Lower leg skin (tissue), 4 donors: ENCODE measurements at regions not wholly inside any gene's neighbourhood (a gene's known extent, or its start where the extent isn't known, plus 50 kb on each side); places are given as distances from the start of the nearest gene placed in this dataset.

ENCODE experiments used
- DNase-seq, 2 donors: peaks; one replicate each; pipeline ENCODE4 v3.0.0-alpha.2; 2019; ENCODE audit warnings: low spot score in 2 of 2
- H3K4me3 ChIP-seq: fragments of 200-600 bp; sonication (generic); 2 replicates; pipeline ENCODE4 v1.5.1; 2017; ENCODE audit warnings: mild to moderate bottlenecking, low read depth; ENCODE audit not compliant: poor library complexity, severe bottlenecking
- POLR2A ChIP-seq, 2 donors: fragments of 450-650 bp; IDR thresholded peaks; one replicate each; pipeline ENCODE4 v1.6.1; 2016 to 2017; ENCODE audit warnings: antibody characterized with exemption in 2 of 2, mild to moderate bottlenecking in 1 of 2, moderate library complexity in 1 of 2
- WGBS, 2 donors: methylation state at CpG; one replicate each; pipeline ENCODE4 v1.1.5; 2018; 5-methylcytosine and 5-hydroxymethylcytosine counted together
- intact Hi-C: fragments of 100-400 bp; cut with DNase I; formaldehyde crosslinking; loops from one replicate; pipeline ENCODE4 v1.15.0; 2023; ENCODE audit warnings: low total_unique reads
- TF ChIP-seq, protein P1 (sequence below), 3 donors: fragments of 450-650 bp; IDR thresholded peaks; one replicate each; pipeline ENCODE4 v1.5.1; 2016; ENCODE audit warnings: antibody characterized with exemption in 3 of 3, mild to moderate bottlenecking in 3 of 3, moderate library complexity in 2 of 3

DNA sequence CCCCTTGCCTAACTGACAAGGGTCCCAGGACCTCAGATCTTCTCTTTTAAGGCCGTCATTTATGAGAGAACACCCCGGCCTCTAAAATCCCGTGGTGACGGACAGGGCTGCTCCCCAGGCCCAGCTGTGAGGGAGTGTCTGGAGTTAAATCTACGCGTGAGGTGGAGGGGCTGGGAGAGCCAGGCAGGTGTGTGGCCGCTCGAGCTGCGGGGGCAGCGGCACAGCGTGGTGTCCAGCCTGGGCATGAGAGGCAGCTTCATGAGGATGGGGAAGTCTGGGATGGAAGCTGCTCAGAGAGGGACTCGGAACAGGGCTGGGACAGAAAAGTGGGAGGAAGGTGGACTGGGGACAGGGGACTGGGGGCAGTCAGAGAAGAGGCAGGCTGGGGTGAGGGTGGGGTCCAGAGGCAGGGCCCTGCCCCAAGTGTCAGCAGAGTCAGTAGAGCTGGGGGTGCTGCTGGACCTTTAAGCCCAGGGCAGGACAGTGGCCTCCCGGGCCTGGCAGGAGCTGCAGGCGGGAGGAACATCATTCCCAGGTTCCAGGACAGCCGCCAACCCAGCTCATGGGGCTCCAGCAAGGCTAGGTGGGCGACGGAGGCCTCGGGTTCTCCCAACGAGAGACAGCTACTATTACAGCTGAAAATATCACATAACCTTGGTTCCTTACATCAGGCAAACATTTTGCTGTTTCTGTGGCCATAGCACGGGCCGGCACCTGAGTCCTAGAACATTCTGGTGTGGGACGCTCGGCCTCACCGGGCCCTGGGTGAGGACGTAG lies 55.2 kb downstream of the JAKMIP3 start:
- DNase-seq, result no peak
- H3K4me3 ChIP-seq, result no peak overlapping the region
- intact Hi-C loops, result no loop called here
- no peak for TF ChIP-seq POLR2A (IDR thresholded peaks at IDR 0.05)
- TF ChIP-seq, protein P1, sequence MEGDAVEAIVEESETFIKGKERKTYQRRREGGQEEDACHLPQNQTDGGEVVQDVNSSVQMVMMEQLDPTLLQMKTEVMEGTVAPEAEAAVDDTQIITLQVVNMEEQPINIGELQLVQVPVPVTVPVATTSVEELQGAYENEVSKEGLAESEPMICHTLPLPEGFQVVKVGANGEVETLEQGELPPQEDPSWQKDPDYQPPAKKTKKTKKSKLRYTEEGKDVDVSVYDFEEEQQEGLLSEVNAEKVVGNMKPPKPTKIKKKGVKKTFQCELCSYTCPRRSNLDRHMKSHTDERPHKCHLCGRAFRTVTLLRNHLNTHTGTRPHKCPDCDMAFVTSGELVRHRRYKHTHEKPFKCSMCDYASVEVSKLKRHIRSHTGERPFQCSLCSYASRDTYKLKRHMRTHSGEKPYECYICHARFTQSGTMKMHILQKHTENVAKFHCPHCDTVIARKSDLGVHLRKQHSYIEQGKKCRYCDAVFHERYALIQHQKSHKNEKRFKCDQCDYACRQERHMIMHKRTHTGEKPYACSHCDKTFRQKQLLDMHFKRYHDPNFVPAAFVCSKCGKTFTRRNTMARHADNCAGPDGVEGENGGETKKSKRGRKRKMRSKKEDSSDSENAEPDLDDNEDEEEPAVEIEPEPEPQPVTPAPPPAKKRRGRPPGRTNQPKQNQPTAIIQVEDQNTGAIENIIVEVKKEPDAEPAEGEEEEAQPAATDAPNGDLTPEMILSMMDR (IDR thresholded peaks at IDR 0.05), result no peak
- WGBS, 2 donors, result 82 to 88% methylated on average over 25 of the region's 25 CpGs

DNA sequence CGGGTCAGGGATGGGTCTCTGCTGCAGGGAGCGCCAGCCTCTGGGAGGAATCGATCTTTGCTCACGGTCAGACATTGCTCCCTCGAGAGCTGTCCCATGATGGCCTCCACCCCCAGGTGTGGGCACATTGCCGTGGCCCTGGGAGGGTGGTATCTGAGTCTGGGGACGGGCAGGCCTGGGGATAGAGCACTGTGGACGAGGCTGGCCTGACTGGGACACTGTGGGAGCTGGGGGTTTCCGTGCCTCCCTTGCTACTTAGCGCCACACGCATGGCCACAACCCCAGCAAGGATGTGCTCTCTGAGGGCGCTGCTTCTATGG lies 55.7 kb downstream of the JAKMIP3 start:
- WGBS, 2 donors, result 78 to 93% methylated on average over 8 to 12 of the region's 12 CpGs
- TF ChIP-seq, protein P1 (IDR thresholded peaks at IDR 0.05), result no peak
- no peak for TF ChIP-seq POLR2A (IDR thresholded peaks at IDR 0.05)
- no peak for DNase-seq
- intact Hi-C loops, result no loop called here
- no peak overlapping the region for H3K4me3 ChIP-seq

DNA sequence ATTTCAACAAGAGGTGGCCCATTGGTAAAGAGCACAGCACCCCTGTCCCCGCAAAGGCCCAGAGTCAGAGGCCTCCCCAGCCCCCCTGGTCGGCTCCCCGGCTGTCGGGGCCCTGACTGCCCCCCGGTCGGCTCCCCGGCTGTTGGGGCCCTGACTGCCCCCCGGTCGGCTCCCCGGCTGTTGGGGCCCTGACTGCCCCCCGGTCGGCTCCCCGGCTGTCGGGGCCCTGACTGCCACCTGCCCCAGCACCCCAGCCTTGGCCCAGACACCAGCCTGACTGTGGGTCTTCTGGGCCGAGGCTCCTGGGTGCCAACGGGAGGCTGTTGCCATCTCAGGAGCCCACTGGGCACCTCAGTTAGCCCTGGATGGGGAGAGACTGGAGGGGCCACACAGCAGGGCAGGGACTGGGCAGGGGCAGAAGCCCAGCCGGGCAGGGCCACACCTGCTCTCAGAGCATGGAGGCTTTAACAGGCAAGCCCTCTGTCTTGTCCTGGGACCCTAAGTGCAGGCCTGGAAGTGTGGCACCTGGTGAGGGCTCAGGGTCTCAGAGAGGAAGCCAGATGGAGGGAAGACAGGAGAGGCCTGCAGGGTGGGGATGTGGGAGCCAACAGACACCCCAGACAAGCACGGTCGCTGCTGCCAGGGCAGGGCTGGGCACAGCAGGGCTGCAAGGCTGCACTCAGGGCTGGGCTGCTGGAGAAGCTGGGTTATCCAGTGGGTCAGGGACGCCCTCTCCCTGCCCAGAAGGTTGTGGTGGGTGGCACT lies 56.5 kb downstream of the JAKMIP3 start:
- intact Hi-C loops, result no loop called here
- no peak for TF ChIP-seq POLR2A (IDR thresholded peaks at IDR 0.05)
- TF ChIP-seq, protein P1 (IDR thresholded peaks at IDR 0.05), result no peak
- 93 to 96% methylated on average over 13 to 17 of the region's 20 CpGs for WGBS, 2 donors
- DNase-seq, result no peak
- no peak overlapping the region for H3K4me3 ChIP-seq

DNA sequence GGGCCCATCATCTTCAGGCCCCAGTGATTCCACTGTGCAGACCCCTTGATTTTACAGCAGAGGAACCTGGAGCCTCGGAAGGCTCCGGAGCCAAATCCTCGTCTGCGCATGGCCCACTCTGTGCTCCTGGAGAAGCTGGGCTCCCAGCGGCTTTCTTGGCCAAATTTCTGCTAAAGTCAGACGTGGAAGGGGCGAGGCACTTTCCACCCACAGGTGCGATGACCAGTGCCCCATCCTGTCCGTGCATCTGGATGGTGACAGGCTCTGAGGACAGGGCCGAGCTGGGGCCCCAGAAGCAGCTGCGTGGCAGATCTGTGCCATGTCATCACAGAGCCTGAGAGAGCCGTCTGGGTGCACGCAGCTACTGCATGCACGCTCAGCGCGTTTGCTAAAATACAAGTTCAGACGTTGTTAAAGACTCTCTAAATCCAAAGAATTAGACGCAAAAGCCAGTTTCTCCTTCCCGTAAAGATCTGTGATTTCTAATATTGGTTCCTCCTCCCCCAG lies 57.2 kb downstream of the JAKMIP3 start:
- intact Hi-C loops, result no loop called here
- DNase-seq, result no peak
- no peak for TF ChIP-seq POLR2A (IDR thresholded peaks at IDR 0.05)
- TF ChIP-seq, protein P1 (IDR thresholded peaks at IDR 0.05), result no peak

DNA sequence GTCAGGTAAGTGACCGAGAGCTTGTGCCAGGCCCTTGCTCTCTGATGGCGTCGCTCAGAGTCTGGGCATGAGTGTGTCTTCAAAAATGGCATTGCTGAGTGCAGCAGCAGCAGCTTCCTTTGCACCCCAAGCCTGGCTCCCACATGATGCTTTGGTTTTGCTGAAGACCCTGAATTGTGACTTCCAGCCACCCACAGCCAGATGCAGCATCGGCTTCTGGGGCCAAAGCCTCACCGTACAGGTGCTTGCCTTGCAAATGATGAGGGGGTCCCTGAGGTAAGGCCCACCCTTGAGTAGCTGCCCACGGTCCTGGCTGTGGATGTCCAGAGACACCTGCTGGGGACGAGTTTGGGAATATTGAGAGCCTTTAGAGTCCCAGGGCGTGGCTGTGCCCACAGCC lies 57.9 kb downstream of the JAKMIP3 start:
- intact Hi-C loops, result no loop called here
- WGBS, 2 donors, result 86 to 88% methylated on average over 8 of the region's 8 CpGs
- no peak for DNase-seq
- H3K4me3 ChIP-seq, result no peak overlapping the region
- TF ChIP-seq, protein P1 (IDR thresholded peaks at IDR 0.05), result no peak
- no peak for TF ChIP-seq POLR2A (IDR thresholded peaks at IDR 0.05)

More for the DNA sequence above, 57.2 kb downstream of the JAKMIP3 start:
- no peak overlapping the region for H3K4me3 ChIP-seq
- WGBS, 2 donors, result 83 to 90% methylated on average over 17 to 19 of the region's 19 CpGs
